HCT116 (cell line): ENCODE measurements at regions not wholly inside any gene's neighbourhood (a gene's known extent, or its start where the extent isn't known, plus 50 kb on each side); places are given as distances from the start of the nearest gene placed in this dataset.

Experiments
- ATAC-seq: fragments of 200-7000 bp; cut with Tn5 transposase; 2 replicates; pipeline ENCODE4 v1.9.1; 2020; ENCODE audit warnings: mild to moderate bottlenecking, moderate library complexity
- BruUV-seq: library from RNA; stranded (reverse); fragments of 400-500 nt; replicated peaks from 2 replicates; lab custom pipeline; 2021; lab: Mats Ljungman, UMichigan
- CTCF ChIA-PET: fragments of 300-600 bp; sonication (Branson Sonifier 250); formaldehyde crosslinking; loops from one replicate; lab custom pipeline; 2021; ENCODE audit warnings: antibody characterized with exemption; lab: Charles Lee
- POLR2A ChIA-PET: fragments of 300-600, 350-600 bp; sonication (Branson Sonifier 250); formaldehyde crosslinking; loops from one replicate; lab custom pipeline; 2021; ENCODE audit warnings: antibody characterized with exemption; lab: Charles Lee
- RAD21 ChIA-PET, 2 experiments: fragments of 300-600 bp; sonication (Branson Sonifier 250); formaldehyde crosslinking; loops; one replicate each; lab custom pipeline; 2023; ENCODE audit warnings: low total read pairs in 2 of 2; ENCODE audit not compliant: uncharacterized antibody in 2 of 2, unreplicated experiment in 2 of 2, low non-redundant PET in 1 of 2; lab: Charles Lee
- DNase-seq: peaks from one replicate; pipeline ENCODE4 v3.0.0-alpha.2; 2010; ENCODE audit warnings: low read depth, low spot score
- H2AFZ ChIP-seq: fragments of 200-600 bp; shearing (Covaris generic), sonication (generic); 2 replicates; pipeline ENCODE4 v1.6.1; 2017; ENCODE audit warnings: low read depth, mixed run types, mixed read lengths, antibody characterized with exemption, low read length; ENCODE audit not compliant: poor library complexity, severe bottlenecking
- H3K27ac ChIP-seq: 2 replicates; pipeline ENCODE4 v1.5.1; 2012; ENCODE audit warnings: low read depth, low read length
- H3K27me3 ChIP-seq: fragments of 200-600 bp; sonication (generic); 2 replicates; pipeline ENCODE4 v1.6.1; 2016; ENCODE audit warnings: mixed run types, low read length, mixed read lengths; ENCODE audit not compliant: insufficient read depth
- H3K36me3 ChIP-seq, 2 experiments: fragments of 200-500 bp in 1 of 2; fragments of 200-600 bp in 1 of 2; sonication (Bioruptor generic) in 1 of 2; sonication (generic) in 1 of 2; 2 replicates each; pipeline versions ENCODE4 v1.5.1 to v1.6.1; 2014 to 2016; ENCODE audit warnings: low read length in 2 of 2, inconsistent platforms in 1 of 2, mixed read lengths in 1 of 2, mixed run types in 1 of 2; ENCODE audit not compliant: insufficient read depth in 2 of 2, control insufficient read depth in 1 of 2
- H3K4me1 ChIP-seq, 2 experiments: fragments of 200-600 bp in 1 of 2; sonication (generic) in 1 of 2; 2 replicates each; pipeline versions ENCODE4 v1.5.1 to v1.6.1; 2012 to 2017; ENCODE audit warnings: low read length in 2 of 2, inconsistent platforms in 1 of 2, mild to moderate bottlenecking in 1 of 2, mixed read lengths in 1 of 2, mixed run types in 1 of 2, moderate library complexity in 1 of 2; ENCODE audit not compliant: insufficient read depth in 2 of 2, control insufficient read depth in 1 of 2
- H3K4me2 ChIP-seq: fragments of 200-600 bp; sonication (generic); 2 replicates; pipeline ENCODE4 v1.6.1; 2017; ENCODE audit warnings: mixed run types, low read length, mixed read lengths
- H3K4me3 ChIP-seq, 2 experiments: fragments of 200-600 bp in 1 of 2; sonication (generic) in 1 of 2; replicated peaks in 1 of 2; 2 replicates each; pipeline ENCODE4 v1.5.1; 2011 to 2016; ENCODE audit warnings: low read length in 2 of 2, control low read depth in 1 of 2, low read depth in 1 of 2, mild to moderate bottlenecking in 1 of 2, mixed read lengths in 1 of 2, mixed run types in 1 of 2
- H3K79me2 ChIP-seq: fragments of 200-600 bp; sonication (generic); 2 replicates; pipeline ENCODE4 v1.6.1; 2017; ENCODE audit warnings: mild to moderate bottlenecking, mixed run types, low read length, moderate library complexity, mixed read lengths; ENCODE audit not compliant: insufficient read depth
- H3K9ac ChIP-seq: fragments of 200-600 bp; sonication (generic); 2 replicates; pipeline ENCODE4 v1.6.1; 2016; ENCODE audit warnings: low read length, mixed read lengths
- H3K9me2 ChIP-seq: fragments of 200-600 bp; sonication (generic), shearing (Covaris generic); 2 replicates; pipeline ENCODE4 v1.6.1; 2017; ENCODE audit warnings: mixed run types, mild to moderate bottlenecking, moderate library complexity; ENCODE audit not compliant: insufficient read depth
- H3K9me3 ChIP-seq, 2 experiments: fragments of 200-500 bp in 1 of 2; fragments of 200-600 bp in 1 of 2; sonication (Bioruptor generic) in 1 of 2; sonication (generic) in 1 of 2; 2 replicates each; pipeline ENCODE4 v1.6.1; 2014 to 2017; ENCODE audit warnings: low read length in 2 of 2, mixed read lengths in 2 of 2, inconsistent platforms in 1 of 2, low read depth in 1 of 2, mild to moderate bottlenecking in 1 of 2, mixed run types in 1 of 2, moderate library complexity in 1 of 2; ENCODE audit not compliant: control insufficient read depth in 1 of 2, insufficient read depth in 1 of 2
- H4K20me1 ChIP-seq: fragments of 200-600 bp; sonication (generic), shearing (Covaris generic); 2 replicates; pipeline ENCODE4 v1.6.1; 2017; ENCODE audit warnings: mixed run types, mild to moderate bottlenecking, moderate library complexity; ENCODE audit not compliant: insufficient read depth
- EZH2 ChIP-seq: fragments of 200-600 bp; sonication (generic); IDR thresholded peaks from 2 replicates; pipeline ENCODE4 v1.6.1; 2017; ENCODE audit warnings: antibody characterized with exemption, mixed run types
- POLR2AphosphoS5 ChIP-seq: IDR thresholded peaks from 2 replicates; pipeline ENCODE4 v1.6.1; 2011; ENCODE audit warnings: mild to moderate bottlenecking, low read depth, low read length, moderate library complexity
- SIN3A ChIP-seq: IDR thresholded peaks from 2 replicates; pipeline ENCODE4 v1.6.1; 2012; ENCODE audit warnings: low read depth
- YY1 ChIP-seq: IDR thresholded peaks from 2 replicates; pipeline ENCODE4 v1.6.1; 2011; ENCODE audit warnings: low read length, low read depth, moderate library complexity, mild to moderate bottlenecking; ENCODE audit not compliant: insufficient replicate concordance; ENCODE audit errors: extremely low read depth
- intact Hi-C: fragments of 100-400 bp; cut with micrococcal nuclease; formaldehyde crosslinking; loops from 2 replicates; pipeline ENCODE4 v1.10.0; 2022
- TF ChIP-seq, protein P1 (sequence below): IDR thresholded peaks from 2 replicates; pipeline ENCODE4 v1.6.1; 2012; ENCODE audit warnings: low read depth
- TF ChIP-seq, protein P2 (sequence below): IDR thresholded peaks from 2 replicates; pipeline ENCODE4 v1.6.1; 2012

DNA sequence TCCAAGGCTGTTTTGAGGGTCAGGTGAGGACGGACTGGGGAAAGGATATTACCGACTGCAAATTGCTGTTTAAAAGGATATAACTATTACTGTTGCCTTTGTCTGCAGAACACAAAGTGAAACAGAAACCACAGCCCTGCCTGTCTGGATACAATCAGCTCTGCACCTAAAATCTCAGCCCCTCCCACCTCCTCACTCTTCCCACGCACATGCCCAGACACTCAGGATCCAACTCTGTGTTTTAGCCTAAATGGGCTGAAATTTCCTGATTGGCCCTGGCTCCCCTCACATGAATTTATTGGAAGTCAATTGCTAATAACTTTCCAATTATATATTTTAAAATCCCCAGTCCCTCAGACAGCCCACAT is 176.3 kb upstream of the PPP1R26 start:
- H4K20me1 ChIP-seq = no peaks in the 10 kb centered on the region
- ATAC-seq (no peak), DNase-seq (no peak)
- H3K9me2 ChIP-seq = no peaks in the 10 kb centered on the region
- no peak overlapping the region for H3K9ac ChIP-seq
- H3K27ac ChIP-seq = no peak overlapping the region
- CTCF ChIA-PET = no interaction called here
- no peaks in the 10 kb centered on the region; a peak in 2 of 4 replicates for H3K4me1 ChIP-seq
- H3K36me3 ChIP-seq = no peaks in the 10 kb centered on the region
- peaks cover 49% of the 10 kb centered on the region for H3K27me3 ChIP-seq
- H3K4me3 ChIP-seq = no peak overlapping the region
- BruUV-seq = no TSS peak
- TF ChIP-seq SIN3A (no peak), YY1 (no peak), POLR2AphosphoS5 (no peak), EZH2 (no peak)
- TF ChIP-seq, protein P1, sequence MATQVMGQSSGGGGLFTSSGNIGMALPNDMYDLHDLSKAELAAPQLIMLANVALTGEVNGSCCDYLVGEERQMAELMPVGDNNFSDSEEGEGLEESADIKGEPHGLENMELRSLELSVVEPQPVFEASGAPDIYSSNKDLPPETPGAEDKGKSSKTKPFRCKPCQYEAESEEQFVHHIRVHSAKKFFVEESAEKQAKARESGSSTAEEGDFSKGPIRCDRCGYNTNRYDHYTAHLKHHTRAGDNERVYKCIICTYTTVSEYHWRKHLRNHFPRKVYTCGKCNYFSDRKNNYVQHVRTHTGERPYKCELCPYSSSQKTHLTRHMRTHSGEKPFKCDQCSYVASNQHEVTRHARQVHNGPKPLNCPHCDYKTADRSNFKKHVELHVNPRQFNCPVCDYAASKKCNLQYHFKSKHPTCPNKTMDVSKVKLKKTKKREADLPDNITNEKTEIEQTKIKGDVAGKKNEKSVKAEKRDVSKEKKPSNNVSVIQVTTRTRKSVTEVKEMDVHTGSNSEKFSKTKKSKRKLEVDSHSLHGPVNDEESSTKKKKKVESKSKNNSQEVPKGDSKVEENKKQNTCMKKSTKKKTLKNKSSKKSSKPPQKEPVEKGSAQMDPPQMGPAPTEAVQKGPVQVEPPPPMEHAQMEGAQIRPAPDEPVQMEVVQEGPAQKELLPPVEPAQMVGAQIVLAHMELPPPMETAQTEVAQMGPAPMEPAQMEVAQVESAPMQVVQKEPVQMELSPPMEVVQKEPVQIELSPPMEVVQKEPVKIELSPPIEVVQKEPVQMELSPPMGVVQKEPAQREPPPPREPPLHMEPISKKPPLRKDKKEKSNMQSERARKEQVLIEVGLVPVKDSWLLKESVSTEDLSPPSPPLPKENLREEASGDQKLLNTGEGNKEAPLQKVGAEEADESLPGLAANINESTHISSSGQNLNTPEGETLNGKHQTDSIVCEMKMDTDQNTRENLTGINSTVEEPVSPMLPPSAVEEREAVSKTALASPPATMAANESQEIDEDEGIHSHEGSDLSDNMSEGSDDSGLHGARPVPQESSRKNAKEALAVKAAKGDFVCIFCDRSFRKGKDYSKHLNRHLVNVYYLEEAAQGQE = no peak
- TF ChIP-seq, protein P2, sequence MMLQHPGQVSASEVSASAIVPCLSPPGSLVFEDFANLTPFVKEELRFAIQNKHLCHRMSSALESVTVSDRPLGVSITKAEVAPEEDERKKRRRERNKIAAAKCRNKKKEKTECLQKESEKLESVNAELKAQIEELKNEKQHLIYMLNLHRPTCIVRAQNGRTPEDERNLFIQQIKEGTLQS = no peak
- POLR2A ChIA-PET = no interaction called here
- H2AFZ ChIP-seq = no peak overlapping the region
- RAD21 ChIA-PET = no interaction called here
- H3K9me3 ChIP-seq = no peaks in the 10 kb centered on the region
- H3K79me2 ChIP-seq = no peaks in the 10 kb centered on the region
- intact Hi-C loops = no loop called here
- no peak overlapping the region for H3K4me2 ChIP-seq
